ENCODE measurements at regions not wholly inside any gene's neighbourhood (a gene's known extent, or its start where the extent isn't known, plus 50 kb on each side); places are given as distances from the start of the nearest gene placed in this dataset.

DNA sequence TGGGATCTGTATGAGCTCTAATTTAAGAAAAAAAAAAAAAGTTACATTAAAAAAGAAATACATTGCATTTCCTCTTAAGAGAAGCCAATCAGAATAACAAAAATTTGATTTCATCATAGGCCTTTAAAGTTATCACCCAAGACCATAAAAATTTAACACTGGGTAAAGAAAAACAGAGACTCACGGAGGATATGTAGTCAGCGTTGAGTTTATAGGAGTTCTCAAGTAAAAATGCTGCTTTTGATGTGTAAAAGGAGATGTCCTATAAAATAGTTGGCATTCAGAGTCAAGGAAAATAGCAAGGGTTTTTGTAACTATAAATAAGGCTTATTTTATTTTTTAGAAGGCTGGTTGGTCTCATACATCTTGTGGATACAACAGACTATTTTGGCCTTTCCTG, 191.1 kb downstream of the EFNB2 start:
- TF ChIP-seq POLR2A (IDR thresholded peaks at IDR 0.05), result no peak
- TF ChIP-seq, protein P1, sequence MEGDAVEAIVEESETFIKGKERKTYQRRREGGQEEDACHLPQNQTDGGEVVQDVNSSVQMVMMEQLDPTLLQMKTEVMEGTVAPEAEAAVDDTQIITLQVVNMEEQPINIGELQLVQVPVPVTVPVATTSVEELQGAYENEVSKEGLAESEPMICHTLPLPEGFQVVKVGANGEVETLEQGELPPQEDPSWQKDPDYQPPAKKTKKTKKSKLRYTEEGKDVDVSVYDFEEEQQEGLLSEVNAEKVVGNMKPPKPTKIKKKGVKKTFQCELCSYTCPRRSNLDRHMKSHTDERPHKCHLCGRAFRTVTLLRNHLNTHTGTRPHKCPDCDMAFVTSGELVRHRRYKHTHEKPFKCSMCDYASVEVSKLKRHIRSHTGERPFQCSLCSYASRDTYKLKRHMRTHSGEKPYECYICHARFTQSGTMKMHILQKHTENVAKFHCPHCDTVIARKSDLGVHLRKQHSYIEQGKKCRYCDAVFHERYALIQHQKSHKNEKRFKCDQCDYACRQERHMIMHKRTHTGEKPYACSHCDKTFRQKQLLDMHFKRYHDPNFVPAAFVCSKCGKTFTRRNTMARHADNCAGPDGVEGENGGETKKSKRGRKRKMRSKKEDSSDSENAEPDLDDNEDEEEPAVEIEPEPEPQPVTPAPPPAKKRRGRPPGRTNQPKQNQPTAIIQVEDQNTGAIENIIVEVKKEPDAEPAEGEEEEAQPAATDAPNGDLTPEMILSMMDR (IDR thresholded peaks at IDR 0.05), result no peak

Measured in vagina (tissue), 2 donors.